GM23338 (cell line): ENCODE measurements at regions not wholly inside any gene's neighbourhood (a gene's known extent, or its start where the extent isn't known, plus 50 kb on each side); places are given as distances from the start of the nearest gene placed in this dataset.
"Not testable (repeated sequence)": the region's sequence is repeated elsewhere in the genome, so short reads cannot be mapped to it uniquely, and the experiment has no call there.

ENCODE experiments used
- ATAC-seq: fragments of 200-7000 bp; cut with Tn5 transposase; 3 replicates; pipeline ENCODE4 v1.9.1; 2020
- DNase-seq: peaks from one replicate; pipeline ENCODE4 v3.0.0-alpha.2; 2015; ENCODE audit warnings: low spot score
- H2AFZ ChIP-seq: fragments of 200-600 bp; sonication (generic); 2 replicates; pipeline ENCODE4 v1.8.0; 2016; ENCODE audit warnings: antibody characterized with exemption, mild to moderate bottlenecking, moderate library complexity
- H3F3A ChIP-seq: fragments of 200-600 bp; sonication (generic); replicated peaks from 2 replicates; pipeline ENCODE4 v1.8.0; 2017; ENCODE audit warnings: antibody characterized with exemption, mixed run types, low read depth
- H3K27ac ChIP-seq: fragments of 200-600 bp; sonication (generic); 2 replicates; pipeline ENCODE4 v1.6.1; 2016; ENCODE audit warnings: low read depth
- H3K27me3 ChIP-seq: fragments of 200-600 bp; sonication (generic); 2 replicates; pipeline ENCODE4 v1.8.0; 2016; ENCODE audit warnings: mild to moderate bottlenecking, mixed run types, moderate library complexity; ENCODE audit not compliant: insufficient read depth
- H3K36me3 ChIP-seq: fragments of 200-600 bp; sonication (generic); 2 replicates; pipeline ENCODE4 v1.8.0; 2016; ENCODE audit warnings: mild to moderate bottlenecking; ENCODE audit not compliant: insufficient read depth
- H3K4me1 ChIP-seq: fragments of 200-600 bp; sonication (generic); 2 replicates; pipeline ENCODE4 v1.8.0; 2016; ENCODE audit warnings: mild to moderate bottlenecking, moderate library complexity; ENCODE audit not compliant: insufficient read depth
- H3K4me2 ChIP-seq: fragments of 200-600 bp; sonication (generic); 2 replicates; pipeline ENCODE4 v1.7.1; 2017; ENCODE audit warnings: mixed run types
- H3K4me3 ChIP-seq: fragments of 200-600 bp; sonication (generic); 2 replicates; pipeline ENCODE4 v1.6.1; 2016; ENCODE audit warnings: mixed run types
- H3K79me2 ChIP-seq: fragments of 200-600 bp; sonication (generic); replicated peaks from 2 replicates; pipeline ENCODE4 v1.8.0; 2017; ENCODE audit warnings: mild to moderate bottlenecking; ENCODE audit not compliant: insufficient read depth
- H3K9me2 ChIP-seq: fragments of 200-600 bp; sonication (generic); 2 replicates; pipeline ENCODE4 v1.8.0; 2017; ENCODE audit not compliant: insufficient read depth
- H4K20me1 ChIP-seq: fragments of 200-600 bp; sonication (generic); replicated peaks from 2 replicates; pipeline ENCODE4 v1.8.0; 2017; ENCODE audit warnings: mild to moderate bottlenecking; ENCODE audit not compliant: insufficient read depth
- H3K27ac Mint-ChIP-seq: 2 replicates; pipeline ENCODE4 v1.8.0; 2020; ENCODE audit warnings: inconsistent platforms, mild to moderate bottlenecking, moderate library complexity, mixed read lengths
- H3K27me3 Mint-ChIP-seq: 3 replicates; pipeline ENCODE4 v1.8.0; 2022; ENCODE audit warnings: low read depth, mild to moderate bottlenecking, moderate library complexity, mixed read lengths, inconsistent platforms; ENCODE audit not compliant: insufficient read depth, poor library complexity
- H3K36me3 Mint-ChIP-seq: 3 replicates; pipeline ENCODE4 v1.8.0; 2021; ENCODE audit warnings: low read depth, mild to moderate bottlenecking, inconsistent platforms, moderate library complexity, mixed read lengths
- H3K4me1 Mint-ChIP-seq: 3 replicates; pipeline ENCODE4 v1.8.0; 2020; ENCODE audit warnings: mild to moderate bottlenecking, inconsistent platforms, mixed read lengths
- H3K4me3 Mint-ChIP-seq: 3 replicates; pipeline ENCODE4 v1.8.0; 2021; ENCODE audit warnings: moderate library complexity, mild to moderate bottlenecking, inconsistent platforms, mixed read lengths
- H3K9me3 Mint-ChIP-seq: 3 replicates; pipeline ENCODE4 v1.8.0; 2020; ENCODE audit warnings: moderate library complexity, mild to moderate bottlenecking, inconsistent platforms, mixed read lengths

DNA sequence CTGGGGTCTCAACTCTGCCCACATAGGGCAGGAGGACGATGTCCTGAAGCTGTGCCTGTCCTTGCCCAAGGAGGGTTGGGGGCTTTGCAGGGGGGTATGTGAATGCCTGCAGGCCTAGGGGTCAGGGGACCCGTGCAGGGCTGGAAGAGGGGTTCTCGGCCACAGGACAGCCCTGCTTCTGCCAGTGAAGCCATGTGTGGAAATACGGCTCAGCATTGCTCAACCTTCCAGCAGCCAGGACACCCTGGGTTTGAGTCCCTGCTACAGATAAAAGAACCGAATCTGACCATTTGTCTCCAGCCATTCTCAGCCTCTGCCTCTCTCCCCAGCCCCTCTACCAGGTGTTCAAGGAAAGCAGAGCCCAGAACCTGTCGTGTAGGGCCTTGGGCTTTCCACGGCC is 61.9 kb upstream of the SULF2 start:
- not testable (repeated sequence) for H3K27ac Mint-ChIP-seq, H3K27ac ChIP-seq, H3K4me2 ChIP-seq, H3K79me2 ChIP-seq, H3K27me3 Mint-ChIP-seq, H3K9me3 Mint-ChIP-seq, H3K4me3 Mint-ChIP-seq, H3K9me2 ChIP-seq, H3K36me3 Mint-ChIP-seq, H3K27me3 ChIP-seq, H2AFZ ChIP-seq, H3K4me3 ChIP-seq, H3F3A ChIP-seq, H4K20me1 ChIP-seq, H3K4me1 ChIP-seq, DNase-seq, H3K36me3 ChIP-seq, ATAC-seq
- H3K4me1 Mint-ChIP-seq: peaks cover 11% of the 10 kb centered on the region

DNA sequence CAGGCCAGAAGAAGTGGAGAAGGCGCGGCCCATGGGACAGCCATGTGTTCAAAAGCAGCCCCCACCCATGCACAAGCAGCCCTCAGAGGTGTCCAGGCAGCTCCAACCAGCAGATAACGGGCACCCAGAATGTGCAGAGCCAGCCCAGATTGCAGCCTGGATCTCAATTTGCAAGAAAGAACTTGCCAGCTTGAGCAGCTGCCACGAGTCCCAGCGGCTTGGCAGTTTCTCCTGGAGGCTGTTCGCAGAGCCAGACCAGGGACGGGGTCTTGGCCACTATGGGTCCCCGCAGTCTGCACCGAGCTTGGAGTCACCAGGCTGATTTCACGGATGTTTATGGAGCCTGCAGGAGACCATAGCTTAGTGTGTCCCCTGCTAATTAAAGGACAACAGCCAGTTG is 61.4 kb upstream of the SULF2 start:
- not testable (repeated sequence) for H3K9me2 ChIP-seq, H3K27ac ChIP-seq, H3K4me3 ChIP-seq, H3K9me3 Mint-ChIP-seq, H3K79me2 ChIP-seq, DNase-seq, H3K27ac Mint-ChIP-seq, H3K4me3 Mint-ChIP-seq, H3F3A ChIP-seq, H3K4me1 ChIP-seq, H3K36me3 ChIP-seq, H2AFZ ChIP-seq, H3K36me3 Mint-ChIP-seq, H3K27me3 Mint-ChIP-seq, ATAC-seq, H3K4me2 ChIP-seq, H3K27me3 ChIP-seq, H4K20me1 ChIP-seq
- H3K4me1 Mint-ChIP-seq: peaks cover 11% of the 10 kb centered on the region

DNA sequence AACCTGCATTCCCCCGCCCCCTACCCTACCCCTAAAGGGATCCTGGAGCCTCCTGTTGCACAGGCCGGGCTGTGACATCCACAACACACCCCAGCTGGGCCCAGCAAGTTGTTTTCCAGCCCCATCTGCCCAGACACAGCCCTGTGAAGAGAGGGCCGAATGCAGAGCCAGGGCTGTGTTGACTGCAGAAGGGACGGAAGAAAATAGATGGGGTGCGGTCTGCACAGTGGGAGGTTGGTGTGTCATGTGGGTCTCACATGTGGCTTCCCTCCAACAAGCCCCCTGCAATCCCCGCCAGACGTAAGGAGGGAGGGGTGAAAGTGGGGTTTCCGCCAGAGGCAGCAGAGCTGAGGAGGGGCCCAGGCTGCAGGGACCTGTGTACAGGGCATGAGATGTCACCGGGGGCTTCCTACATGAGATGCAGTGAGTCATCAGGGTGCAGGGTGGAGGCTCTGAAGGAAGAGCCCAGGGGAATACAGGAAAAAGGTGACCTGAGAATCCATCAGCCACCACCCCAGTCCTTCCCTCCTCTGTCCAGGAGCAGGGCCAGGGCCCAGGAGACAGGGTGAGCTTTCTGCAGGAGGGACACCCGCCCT is 60.2 kb upstream of the SULF2 start:
- not testable (repeated sequence) for H3K4me2 ChIP-seq, H3K27ac Mint-ChIP-seq, H3K36me3 Mint-ChIP-seq, H3K79me2 ChIP-seq, ATAC-seq, H3K9me2 ChIP-seq, H3K36me3 ChIP-seq, H3F3A ChIP-seq, H3K9me3 Mint-ChIP-seq, H3K4me3 Mint-ChIP-seq, DNase-seq, H3K27me3 ChIP-seq, H3K27ac ChIP-seq, H2AFZ ChIP-seq, H3K4me3 ChIP-seq, H3K27me3 Mint-ChIP-seq, H3K4me1 ChIP-seq, H4K20me1 ChIP-seq
- H3K4me1 Mint-ChIP-seq: peaks cover 11% of the 10 kb centered on the region

GRCh38 chr20:47844568-47844906 is 59.3 kb upstream of the SULF2 start:
- H3K27ac Mint-ChIP-seq: not testable (repeated sequence)

More at GRCh38 chr20:47844568-47844906, 59.3 kb upstream of the SULF2 start:
- not testable (repeated sequence) for H3K27me3 Mint-ChIP-seq, ATAC-seq, H3K4me2 ChIP-seq, H3K36me3 ChIP-seq, H3K27me3 ChIP-seq, H3K9me2 ChIP-seq, H3K27ac ChIP-seq, H3K4me3 ChIP-seq, H3K79me2 ChIP-seq, H3K36me3 Mint-ChIP-seq, H4K20me1 ChIP-seq, H3K4me1 ChIP-seq, H3F3A ChIP-seq, H3K9me3 Mint-ChIP-seq, DNase-seq, H3K4me3 Mint-ChIP-seq, H2AFZ ChIP-seq
- peaks cover 11% of the 10 kb centered on the region for H3K4me1 Mint-ChIP-seq
